Mesenteric fat pad (tissue), 1 donor: ENCODE measurements at regions not wholly inside any gene's neighbourhood (a gene's known extent, or its start where the extent isn't known, plus 50 kb on each side); places are given as distances from the start of the nearest gene placed in this dataset.

ENCODE experiments used
- DNase-seq: peaks from one replicate; pipeline ENCODE4 v3.0.0-alpha.2; 2020; ENCODE audit warnings: low spot score
- donor health status: DM: yes; HTN: yes; CAD: no.

GRCh38 chr12:41769810-41770209 lies 374.9 kb downstream of the GXYLT1 start:
- DNase-seq, result no peak

- no peak for DNase-seq
Measured at GRCh38 chr12:41768456-41768855, 376.2 kb downstream of the GXYLT1 start.

GRCh38 chr12:41762691-41763090 lies 382.0 kb downstream of the GXYLT1 start:
- no peak for DNase-seq

- no peak for DNase-seq
Measured at GRCh38 chr12:41745593-41745992, 399.1 kb downstream of the GXYLT1 start.

- no peak for DNase-seq
Measured at GRCh38 chr12:41743835-41744234, 400.8 kb downstream of the GXYLT1 start.

GRCh38 chr12:41739066-41739465 lies 405.6 kb downstream of the GXYLT1 start:
- no peak for DNase-seq

- DNase-seq, result no peak
Measured at GRCh38 chr12:41737423-41737822, 407.3 kb downstream of the GXYLT1 start.

- DNase-seq, result no peak
Measured at GRCh38 chr12:41736436-41736835, 408.2 kb downstream of the GXYLT1 start.

GRCh38 chr12:41731691-41732090 lies 413.0 kb downstream of the GXYLT1 start:
- DNase-seq, result no peak

- no peak for DNase-seq
Measured at GRCh38 chr12:41731061-41731460, 413.6 kb downstream of the GXYLT1 start.

GRCh38 chr12:41724216-41724615 lies 420.5 kb downstream of the GXYLT1 start:
- DNase-seq, result no peak

- no peak for DNase-seq
Measured at GRCh38 chr12:41719214-41719613, 425.5 kb downstream of the GXYLT1 start.

- DNase-seq, result no peak
Measured at GRCh38 chr12:41715256-41715655, 429.4 kb downstream of the GXYLT1 start.

GRCh38 chr12:41709463-41710285 lies 435.0 kb downstream of the GXYLT1 start:
- DNase-seq, result no peak

GRCh38 chr12:41709012-41709411 lies 435.7 kb downstream of the GXYLT1 start:
- DNase-seq, result no peak

GRCh38 chr12:41706376-41706775 lies 438.3 kb downstream of the GXYLT1 start:
- no peak for DNase-seq

GRCh38 chr12:41701943-41702601 lies 442.6 kb downstream of the GXYLT1 start:
- DNase-seq, result no peak

GRCh38 chr12:41700940-41701339 lies 443.7 kb downstream of the GXYLT1 start:
- no peak for DNase-seq

GRCh38 chr12:41699658-41700057 lies 445.0 kb downstream of the GXYLT1 start:
- DNase-seq, result no peak

GRCh38 chr12:41697161-41697560 lies 447.5 kb downstream of the GXYLT1 start:
- no peak for DNase-seq

GRCh38 chr12:41684997-41685396 lies 459.7 kb downstream of the GXYLT1 start:
- no peak for DNase-seq

- DNase-seq, result no peak
Measured at GRCh38 chr12:41683513-41684240, 461.0 kb downstream of the GXYLT1 start.
